ENCODE measurements at regions not wholly inside any gene's neighbourhood (a gene's known extent, or its start where the extent isn't known, plus 50 kb on each side); places are given as distances from the start of the nearest gene placed in this dataset.

DNA sequence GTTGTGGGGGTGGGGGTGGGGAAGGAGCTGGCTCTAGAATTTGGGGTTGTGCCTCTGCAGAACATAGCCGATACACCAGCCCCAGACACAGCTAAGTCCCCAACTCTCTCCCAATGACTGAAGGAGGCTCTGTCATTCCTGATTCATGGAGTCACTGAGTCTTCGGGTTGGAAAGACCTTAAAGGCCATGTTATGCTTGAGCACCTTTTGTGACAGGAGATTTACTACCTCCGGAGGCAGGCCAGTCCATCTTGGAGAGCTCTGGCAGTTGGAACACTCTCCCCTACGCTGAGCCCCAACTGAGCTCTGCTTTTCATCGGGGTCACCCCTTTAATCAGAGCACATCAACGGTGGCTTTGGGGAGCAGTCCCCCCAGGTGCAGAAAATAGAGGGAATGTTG, 284.4 kb upstream of the GJB5 start:
- H3K4me3 Mint-ChIP-seq = no peak overlapping the region
- H3K27me3 Mint-ChIP-seq = peaks cover 5% of the 10 kb centered on the region
- H3K36me3 Mint-ChIP-seq = no peaks in the 10 kb centered on the region
- POLR2A ChIA-PET = no interaction called here
- no peak for ATAC-seq (ENCODE audit: low read depth)
- H3K4me1 Mint-ChIP-seq = no peaks in the 10 kb centered on the region
- H3K27ac Mint-ChIP-seq = no peak overlapping the region
- no peak for DNase-seq
- no peaks in the 10 kb centered on the region for H3K9me3 Mint-ChIP-seq

DNA sequence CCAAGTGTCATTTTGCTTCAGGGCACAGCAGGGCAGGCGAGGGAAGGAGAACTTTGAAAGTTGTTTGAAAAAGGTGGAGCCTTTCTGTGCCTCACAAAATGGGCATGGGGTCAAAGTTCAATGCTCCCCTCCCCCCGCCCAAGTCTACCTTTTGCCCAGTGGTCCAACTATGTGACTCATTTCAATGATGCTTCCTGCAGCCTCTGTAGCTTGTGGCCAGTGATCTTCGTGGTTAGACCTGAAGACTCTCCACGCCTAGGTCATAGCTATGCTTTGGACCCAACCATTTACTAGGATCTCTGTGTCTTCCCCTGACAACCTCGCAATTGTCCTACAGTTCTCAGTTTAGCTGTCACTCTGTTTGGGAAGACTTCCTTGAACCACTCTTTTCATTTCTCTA, 280.3 kb upstream of the GJB5 start:
- no peaks in the 10 kb centered on the region for H3K9me3 Mint-ChIP-seq
- POLR2A ChIA-PET = no interaction called here
- DNase-seq (no peak), ATAC-seq (ENCODE audit: low read depth) (no peak)
- no peaks in the 10 kb centered on the region for H3K4me1 Mint-ChIP-seq
- no peak overlapping the region for H3K4me3 Mint-ChIP-seq
- H3K27me3 Mint-ChIP-seq = peaks cover 6% of the 10 kb centered on the region
- no peak overlapping the region for H3K27ac Mint-ChIP-seq
- no peaks in the 10 kb centered on the region for H3K36me3 Mint-ChIP-seq

DNA sequence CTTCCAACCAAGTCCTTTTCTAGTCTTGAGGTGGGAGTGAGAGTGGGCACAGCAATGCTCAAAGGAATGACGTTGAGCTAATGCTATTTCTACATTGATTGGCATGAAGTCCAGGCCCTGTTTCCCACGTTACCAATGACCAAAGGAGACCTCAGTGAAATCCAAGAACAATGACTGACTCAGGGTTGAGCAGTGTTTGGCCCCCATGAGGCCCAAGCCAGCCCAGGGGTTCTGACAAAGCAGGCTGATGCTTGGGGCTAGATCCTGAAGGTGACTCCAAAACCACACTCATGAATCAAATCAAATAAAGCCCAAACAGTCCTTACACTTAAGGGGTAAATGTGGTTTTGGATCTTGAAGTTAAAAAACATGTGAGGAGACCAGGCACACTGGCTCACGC, 278.5 kb upstream of the GJB5 start:
- POLR2A ChIA-PET = no interaction called here
- Mint-ChIP-seq H3K27me3 (peaks cover 4% of the 10 kb centered on the region), H3K4me3 (no peak overlapping the region)

DNA sequence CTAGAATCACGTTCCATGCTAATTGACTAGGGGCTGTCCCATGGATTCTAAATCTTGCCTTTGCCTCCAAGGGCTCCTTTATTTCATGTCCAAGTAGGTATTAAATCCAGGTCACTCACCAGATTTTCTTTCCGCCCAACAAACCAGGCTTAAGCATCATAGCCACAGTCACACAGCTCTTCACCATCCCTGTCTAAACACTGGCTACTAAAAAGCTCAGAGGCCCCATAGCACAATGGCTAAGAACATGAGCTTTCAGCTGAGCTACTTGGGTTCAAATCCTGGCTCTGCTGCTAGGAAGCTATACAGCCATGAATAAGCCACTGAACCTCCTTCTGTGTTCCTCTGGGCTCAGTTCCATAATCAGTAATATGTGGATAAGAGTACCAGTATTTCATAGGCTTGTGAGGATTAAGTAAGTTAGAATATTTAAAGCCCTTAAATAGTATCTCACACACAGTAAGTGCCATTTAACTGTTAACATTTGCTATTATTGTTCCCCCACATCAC, 277.2 kb upstream of the GJB5 start:
- H3K4me1 Mint-ChIP-seq = no peaks in the 10 kb centered on the region
- H3K27me3 Mint-ChIP-seq = peaks cover 4% of the 10 kb centered on the region
- H3K27ac Mint-ChIP-seq = no peak overlapping the region
- POLR2A ChIA-PET = no interaction called here
- DNase-seq (no peak), ATAC-seq (ENCODE audit: low read depth) (no peak)
- H3K36me3 Mint-ChIP-seq = no peaks in the 10 kb centered on the region
- no peaks in the 10 kb centered on the region for H3K9me3 Mint-ChIP-seq
- H3K4me3 Mint-ChIP-seq = no peak overlapping the region

More for the DNA sequence above, 278.5 kb upstream of the GJB5 start:
- H3K4me1 Mint-ChIP-seq = no peaks in the 10 kb centered on the region
- no peaks in the 10 kb centered on the region for H3K9me3 Mint-ChIP-seq
- no peak for ATAC-seq (ENCODE audit: low read depth)
- no peak for DNase-seq
- H3K36me3 Mint-ChIP-seq = no peaks in the 10 kb centered on the region
- H3K27ac Mint-ChIP-seq = no peak overlapping the region

DNA sequence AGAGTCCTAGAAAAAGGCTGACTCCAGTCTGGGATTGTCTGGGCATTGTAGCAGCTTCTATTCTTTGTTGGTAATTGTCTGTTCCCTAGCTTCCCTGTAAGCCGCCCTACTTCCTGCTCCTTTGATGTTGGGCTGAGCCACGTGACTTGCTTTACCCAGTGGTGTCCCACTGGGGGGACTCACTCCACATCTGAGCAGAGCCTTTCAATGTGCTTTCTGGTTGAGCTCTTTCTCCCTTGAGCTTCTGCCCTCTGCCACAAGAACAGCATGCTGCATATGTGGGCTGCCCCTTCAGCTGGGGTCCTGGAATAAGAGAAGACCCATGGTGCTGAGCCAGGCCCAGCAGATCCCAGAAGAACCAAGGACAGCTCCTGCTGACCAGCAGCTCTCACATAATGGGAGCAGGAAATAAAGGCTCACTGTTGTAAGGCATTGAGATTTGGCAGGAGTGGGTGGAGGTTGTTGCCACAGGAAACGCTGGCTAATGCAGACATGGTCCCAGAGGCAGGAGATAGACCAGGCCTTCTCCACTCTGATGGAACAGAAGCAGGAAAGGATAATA, 276.3 kb upstream of the GJB5 start:
- DNase-seq = no peak
- no peaks in the 10 kb centered on the region for H3K9me3 Mint-ChIP-seq
- no peak overlapping the region for H3K4me3 Mint-ChIP-seq
- POLR2A ChIA-PET = no interaction called here
- no peaks in the 10 kb centered on the region for H3K36me3 Mint-ChIP-seq
- peaks cover 4% of the 10 kb centered on the region for H3K27me3 Mint-ChIP-seq
- H3K27ac Mint-ChIP-seq = no peak overlapping the region
- no peak for ATAC-seq (ENCODE audit: low read depth)
- no peaks in the 10 kb centered on the region for H3K4me1 Mint-ChIP-seq

GRCh38 chr1:34479731-34480130, 275.1 kb upstream of the GJB5 start:
- no peak for ATAC-seq (ENCODE audit: low read depth)
- H3K36me3 Mint-ChIP-seq = no peaks in the 10 kb centered on the region

GRCh38 chr1:34488080-34488708, 266.7 kb upstream of the GJB5 start:
- Mint-ChIP-seq H3K27ac (no peak overlapping the region), H3K4me3 (no peak overlapping the region), H3K27me3 (peaks cover 5% of the 10 kb centered on the region), H3K4me1 (no peaks in the 10 kb centered on the region), H3K36me3 (no peaks in the 10 kb centered on the region), H3K9me3 (peaks cover 14% of the 10 kb centered on the region)
- DNase-seq (no peak), ATAC-seq (ENCODE audit: low read depth) (no peak)
- POLR2A ChIA-PET = no interaction called here

More at GRCh38 chr1:34479731-34480130, 275.1 kb upstream of the GJB5 start:
- peaks cover 4% of the 10 kb centered on the region for H3K27me3 Mint-ChIP-seq
- POLR2A ChIA-PET = no interaction called here
- H3K9me3 Mint-ChIP-seq = no peaks in the 10 kb centered on the region
- no peak overlapping the region for H3K27ac Mint-ChIP-seq
- no peak for DNase-seq
- no peaks in the 10 kb centered on the region for H3K4me1 Mint-ChIP-seq
- H3K4me3 Mint-ChIP-seq = no peak overlapping the region

- Mint-ChIP-seq H3K27ac (no peak overlapping the region), H3K27me3 (no peaks in the 10 kb centered on the region), H3K9me3 (no peaks in the 10 kb centered on the region), H3K36me3 (no peaks in the 10 kb centered on the region), H3K4me3 (no peak overlapping the region), H3K4me1 (no peaks in the 10 kb centered on the region)
- DNase-seq (peak; percentile 41), ATAC-seq (ENCODE audit: low read depth) (no peak)
- POLR2A ChIA-PET = no interaction called here
Measured at GRCh38 chr1:34500451-34500850, 254.4 kb upstream of the GJB5 start.

- Mint-ChIP-seq H3K4me3 (no peak overlapping the region), H3K4me1 (no peaks in the 10 kb centered on the region), H3K9me3 (peaks cover 8% of the 10 kb centered on the region), H3K27me3 (peaks cover 2% of the 10 kb centered on the region), H3K36me3 (peaks cover 1% of the 10 kb centered on the region), H3K27ac (no peak overlapping the region)
- POLR2A ChIA-PET = no interaction called here
- no peak for ATAC-seq (ENCODE audit: low read depth)
- DNase-seq = no peak
Measured at GRCh38 chr1:34511802-34512201, 243.0 kb upstream of the GJB5 start.

DNA sequence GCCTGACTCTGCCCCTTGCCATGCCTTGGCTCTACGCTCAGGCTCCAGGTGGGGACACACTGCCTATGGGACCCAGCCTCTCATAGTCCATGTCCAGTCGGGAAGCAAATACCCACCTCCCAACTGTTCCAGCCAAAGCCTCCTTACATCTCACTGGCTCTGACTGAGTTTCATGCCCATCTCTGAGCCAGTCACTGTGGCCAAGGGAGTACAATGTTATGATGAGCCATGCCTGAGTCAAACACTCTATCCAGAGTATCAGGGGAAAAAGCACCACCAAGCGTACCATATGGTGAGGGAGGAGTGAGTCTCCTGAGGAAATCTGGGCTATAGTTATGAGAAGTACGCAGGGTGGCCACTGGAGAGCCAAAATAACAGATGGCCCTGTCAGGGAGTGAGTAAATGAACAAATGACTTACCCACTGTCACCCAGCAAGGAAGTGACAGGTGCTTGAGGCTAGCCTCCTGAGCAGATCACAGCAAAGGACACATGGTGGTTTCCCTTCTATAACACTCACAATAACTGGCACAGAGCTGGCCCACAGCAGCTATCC, 236.6 kb upstream of the GJB5 start:
- peaks cover 4% of the 10 kb centered on the region for H3K9me3 Mint-ChIP-seq
- no peaks in the 10 kb centered on the region for H3K36me3 Mint-ChIP-seq
- no peak overlapping the region for H3K27ac Mint-ChIP-seq
- no peaks in the 10 kb centered on the region for H3K4me1 Mint-ChIP-seq
- DNase-seq (no peak), ATAC-seq (ENCODE audit: low read depth) (no peak)
- POLR2A ChIA-PET = no interaction called here
- H3K27me3 Mint-ChIP-seq = peaks cover 2% of the 10 kb centered on the region
- H3K4me3 Mint-ChIP-seq = no peak overlapping the region

DNA sequence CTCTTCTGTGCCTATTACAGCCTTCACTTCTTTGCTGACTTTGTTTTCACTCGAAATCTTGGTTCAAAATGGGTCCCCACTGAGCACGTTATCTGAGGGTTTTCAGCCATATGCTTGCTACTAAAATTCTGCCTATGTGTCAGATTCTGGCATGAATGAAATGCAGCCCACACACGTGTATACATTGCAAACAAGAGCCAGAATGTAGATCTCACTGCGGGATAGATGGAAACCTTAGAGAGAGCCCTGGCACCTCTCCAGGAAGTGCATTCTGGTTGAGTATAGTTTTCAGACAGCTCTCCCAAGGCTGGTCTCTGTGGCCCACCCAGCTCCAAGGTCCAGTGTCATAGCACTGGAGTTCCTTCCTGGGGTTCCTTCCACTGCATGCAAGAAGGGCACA, 234.7 kb upstream of the GJB5 start:
- no peaks in the 10 kb centered on the region for H3K36me3 Mint-ChIP-seq
- no peaks in the 10 kb centered on the region for H3K4me1 Mint-ChIP-seq
- peaks cover 4% of the 10 kb centered on the region for H3K9me3 Mint-ChIP-seq
- H3K4me3 Mint-ChIP-seq = no peak overlapping the region
- DNase-seq (no peak), ATAC-seq (ENCODE audit: low read depth) (no peak)
- H3K27me3 Mint-ChIP-seq = peaks cover 2% of the 10 kb centered on the region
- no peak overlapping the region for H3K27ac Mint-ChIP-seq
- POLR2A ChIA-PET = no interaction called here

DNA sequence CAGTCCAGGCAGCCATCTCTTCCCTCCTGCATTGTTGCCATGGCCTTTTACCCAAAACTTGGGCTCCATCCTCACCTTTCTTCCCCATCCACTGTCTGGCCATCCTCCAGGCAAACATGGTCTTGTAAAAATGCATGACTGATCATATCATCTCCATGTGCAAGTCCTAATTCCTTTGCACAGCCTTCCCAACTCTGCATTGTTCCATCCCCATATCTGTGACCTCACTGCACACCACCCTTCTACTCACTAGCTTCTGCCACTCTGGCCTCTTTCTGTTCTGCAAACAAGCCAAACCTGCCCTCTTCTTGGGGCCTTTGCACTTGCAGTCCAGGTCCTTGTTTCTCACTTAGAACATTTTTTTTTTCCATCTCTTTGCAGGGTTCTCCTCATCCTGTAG, 230.1 kb upstream of the GJB5 start:
- H3K4me1 Mint-ChIP-seq = no peaks in the 10 kb centered on the region
- H3K9me3 Mint-ChIP-seq = no peaks in the 10 kb centered on the region
- POLR2A ChIA-PET = no interaction called here
- DNase-seq (no peak), ATAC-seq (ENCODE audit: low read depth) (no peak)
- no peak overlapping the region for H3K27ac Mint-ChIP-seq
- no peaks in the 10 kb centered on the region for H3K36me3 Mint-ChIP-seq
- no peak overlapping the region for H3K4me3 Mint-ChIP-seq
- peaks cover 7% of the 10 kb centered on the region for H3K27me3 Mint-ChIP-seq

DNA sequence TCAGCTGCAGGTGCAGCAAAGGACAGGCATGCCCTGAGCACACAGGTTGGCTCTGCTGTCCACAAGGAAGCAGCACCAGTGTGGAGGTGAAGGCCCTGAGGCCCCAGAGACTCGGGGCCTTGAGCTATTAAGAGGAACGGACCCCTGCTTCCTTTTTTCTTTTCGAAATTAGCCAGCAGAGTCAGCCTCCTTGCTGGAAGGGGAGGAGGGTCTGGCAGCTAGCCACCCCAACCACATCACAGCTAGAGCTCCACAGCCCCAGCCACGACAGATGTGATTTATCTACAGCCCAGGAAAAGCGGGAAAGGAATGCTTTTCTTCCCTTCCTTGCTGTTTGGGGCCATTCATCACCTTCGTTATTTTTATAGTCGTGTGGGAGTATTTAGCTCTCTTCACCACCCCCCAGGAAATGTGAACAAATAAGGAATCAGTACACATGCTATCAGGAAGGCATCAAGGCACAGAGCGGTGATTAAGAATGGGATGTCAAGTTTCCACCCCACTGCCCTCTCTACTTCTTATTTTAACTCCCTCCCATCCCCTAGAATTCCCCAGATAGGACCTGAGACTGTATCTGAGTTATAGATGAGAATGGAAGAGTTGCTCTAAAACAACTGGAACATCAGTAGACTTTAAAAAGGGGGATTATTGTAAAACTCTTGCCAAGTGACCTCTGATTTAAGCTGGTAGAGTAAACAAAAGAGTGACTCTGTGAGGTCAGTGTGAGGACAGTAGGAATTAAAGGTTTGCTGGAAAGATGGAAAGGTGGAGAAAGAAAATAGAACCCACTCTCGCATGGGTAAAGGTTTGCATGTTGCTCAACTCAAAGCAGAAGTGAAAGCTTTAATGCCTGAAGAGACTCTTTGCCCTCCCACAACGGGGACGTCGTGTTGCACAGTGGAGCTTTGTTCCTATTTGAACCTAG, 224.7 kb upstream of the GJB5 start:
- DNase-seq (no peak), ATAC-seq (ENCODE audit: low read depth) (no peak)
- H3K27ac Mint-ChIP-seq = no peak overlapping the region
- no peaks in the 10 kb centered on the region for H3K36me3 Mint-ChIP-seq
- POLR2A ChIA-PET = no interaction called here
- peaks cover 7% of the 10 kb centered on the region for H3K27me3 Mint-ChIP-seq
- H3K4me1 Mint-ChIP-seq = no peaks in the 10 kb centered on the region
- no peak overlapping the region for H3K4me3 Mint-ChIP-seq
- H3K9me3 Mint-ChIP-seq = peaks cover 2% of the 10 kb centered on the region

- no peaks in the 10 kb centered on the region for H3K36me3 Mint-ChIP-seq
- no peaks in the 10 kb centered on the region for H3K4me1 Mint-ChIP-seq
- POLR2A ChIA-PET = no interaction called here
- H3K27ac Mint-ChIP-seq = no peak overlapping the region
- DNase-seq = no peak
- ATAC-seq (ENCODE audit: low read depth) = no peak
- peaks cover 7% of the 10 kb centered on the region for H3K27me3 Mint-ChIP-seq
- peaks cover 2% of the 10 kb centered on the region for H3K9me3 Mint-ChIP-seq
- H3K4me3 Mint-ChIP-seq = no peak overlapping the region
Measured at GRCh38 chr1:34532113-34532512, 222.7 kb upstream of the GJB5 start.
